B cell (primary cell): ENCODE measurements at regions not wholly inside any gene's neighbourhood (a gene's known extent, or its start where the extent isn't known, plus 50 kb on each side); places are given as distances from the start of the nearest gene placed in this dataset.

Source experiments
- ATAC-seq: fragments of 200-7000 bp; cut with Tn5 transposase; one replicate; pipeline ENCODE4 v1.10.0; 2021; ENCODE audit warnings: low read depth, mild to moderate bottlenecking, moderate number of reproducible peaks, moderate library complexity
- CTCF ChIA-PET: fragments of 350-600 bp; sonication (Branson Sonifier 250); formaldehyde crosslinking; loops from one replicate; lab custom pipeline; 2021; ENCODE audit warnings: antibody characterized with exemption, inconsistent platforms; lab: Charles Lee
- POLR2A ChIA-PET: fragments of 350-600 bp; sonication (Branson Sonifier 250); formaldehyde crosslinking; loops from one replicate; lab custom pipeline; 2021; ENCODE audit warnings: antibody characterized with exemption; lab: Charles Lee
- DNase-seq: peaks from one replicate; pipeline ENCODE4 v3.0.0; 2013
- H2AFZ ChIP-seq: 2 replicates; pipeline ENCODE4 v1.6.1; 2012; ENCODE audit warnings: mild to moderate bottlenecking, low read depth, low read length; ENCODE audit not compliant: insufficient read depth, poor library complexity, severe bottlenecking
- H3K27ac ChIP-seq, 2 donors: 1 replicate in 1 of 2; 2 replicates in 1 of 2; pipeline ENCODE4 v1.5.1; 2012 to 2013; ENCODE audit warnings: low read length in 2 of 2, mild to moderate bottlenecking in 2 of 2, moderate library complexity in 1 of 2
- H3K27me3 ChIP-seq, 4 experiments: fragments of 200-600 bp in 1 of 4; sonication (generic) in 1 of 4; replicated peaks in 1 of 4; 1 replicate in 2 of 4; 2 replicates in 2 of 4; pipeline versions ENCODE4 v1.6.1 to v1.7.0; 2013 to 2016; ENCODE audit warnings: low read length in 3 of 4, mild to moderate bottlenecking in 2 of 4, mixed read lengths in 1 of 4, moderate library complexity in 1 of 4; ENCODE audit not compliant: insufficient read depth in 4 of 4, control insufficient read depth in 3 of 4; ENCODE audit errors: control extremely low read depth in 1 of 4
- H3K36me3 ChIP-seq, 2 experiments: replicated peaks in 1 of 2; 1 replicate in 1 of 2; 2 replicates in 1 of 2; pipeline versions ENCODE4 v1.6.1 to v1.7.1; 2013; ENCODE audit warnings: low read length in 1 of 2; ENCODE audit not compliant: insufficient read depth in 2 of 2, control insufficient read depth in 1 of 2; ENCODE audit errors: control extremely low read depth in 1 of 2, extremely low read depth in 1 of 2
- H3K4me1 ChIP-seq, 2 donors: fragments of 200-600 bp in 1 of 2; sonication (generic) in 1 of 2; 1 replicate in 1 of 2; 2 replicates in 1 of 2; pipeline versions ENCODE4 v1.5.1 to v1.6.1; 2013 to 2017; ENCODE audit warnings: low read length in 2 of 2; ENCODE audit not compliant: control insufficient read depth in 2 of 2, insufficient read depth in 2 of 2
- H3K4me2 ChIP-seq: replicated peaks from 2 replicates; pipeline ENCODE3; 2012; ENCODE audit warnings: mild to moderate bottlenecking, low read depth, low read length; ENCODE audit not compliant: poor library complexity, severe bottlenecking
- H3K4me3 ChIP-seq, 5 experiments: fragments of 200-600 bp in 1 of 5; sonication (generic) in 1 of 5; 1 replicate in 3 of 5; 2 replicates in 2 of 5; pipeline versions ENCODE4 v1.5.1 to v1.7.0; 2011 to 2016; ENCODE audit warnings: low read length in 4 of 5, mild to moderate bottlenecking in 4 of 5, low read depth in 2 of 5, control low read depth in 1 of 5, moderate library complexity in 1 of 5; ENCODE audit not compliant: insufficient read depth in 1 of 5; ENCODE audit errors: control extremely low read depth in 1 of 5, extremely low read depth in 1 of 5
- H3K79me2 ChIP-seq: fragments of 200-600 bp; sonication (generic); one replicate; pipeline ENCODE4 v1.6.0; 2016; ENCODE audit warnings: low read length; ENCODE audit not compliant: control insufficient read depth, insufficient read depth
- H3K9ac ChIP-seq: fragments of 200-600 bp; sonication (generic); 2 replicates; pipeline ENCODE4 v1.6.1; 2017; ENCODE audit warnings: mild to moderate bottlenecking, low read length, moderate library complexity
- H3K9me3 ChIP-seq, 3 donors: one replicate each; pipeline versions ENCODE4 v1.6.1 to v1.7.1; 2013; ENCODE audit warnings: low read length in 2 of 3; ENCODE audit not compliant: control insufficient read depth in 2 of 3, insufficient read depth in 1 of 3; ENCODE audit errors: control extremely low read depth in 1 of 3
- H4K20me1 ChIP-seq: 2 replicates; pipeline ENCODE4 v1.6.0; 2012; ENCODE audit warnings: mild to moderate bottlenecking, low read length; ENCODE audit not compliant: insufficient read depth, control insufficient read depth, poor library complexity, severe bottlenecking
- H3K27ac Mint-ChIP-seq: one replicate; pipeline ENCODE4 v1.8.0; 2021; ENCODE audit warnings: mixed read lengths
- H3K27me3 Mint-ChIP-seq: one replicate; pipeline ENCODE4 v1.8.0; 2021; ENCODE audit warnings: mixed read lengths
- H3K4me1 Mint-ChIP-seq: one replicate; pipeline ENCODE4 v1.8.0; 2021; ENCODE audit warnings: mixed read lengths
- H3K4me3 Mint-ChIP-seq: one replicate; pipeline ENCODE4 v1.8.0; 2021; ENCODE audit warnings: mixed read lengths
- H3K9me3 Mint-ChIP-seq: one replicate; pipeline ENCODE4 v1.8.0; 2022; ENCODE audit warnings: mixed read lengths; ENCODE audit not compliant: insufficient read depth
- CTCF ChIP-seq: fragments of 200-600 bp; IDR thresholded peaks from one replicate; pipeline ENCODE4 v1.8.0; 2022; ENCODE audit warnings: antibody characterized with exemption, mild to moderate bottlenecking
- EZH2 ChIP-seq: IDR thresholded peaks from 2 replicates; pipeline ENCODE4 v1.6.1; 2012; ENCODE audit warnings: borderline replicate concordance, low read depth, mild to moderate bottlenecking, moderate library complexity, low read length; ENCODE audit not compliant: insufficient read depth, poor library complexity, severe bottlenecking
- WGBS: methylation state at CpG from one replicate; pipeline ENCODE4 v1.1.5; 2013; ENCODE audit warnings: missing lambda C conversion rate; ENCODE audit not compliant: insufficient coverage; 5-methylcytosine and 5-hydroxymethylcytosine counted together
- intact Hi-C: fragments of 100-400 bp; cut with micrococcal nuclease; formaldehyde crosslinking; loops from one replicate; pipeline ENCODE4 v1.10.0; 2022

GRCh38 chr19:30897034-30897433 is 452.2 kb downstream of the TSHZ3 start:
- Histone ChIP-seq H3K79me2 (no peaks in the 10 kb centered on the region), H4K20me1 (no peaks in the 10 kb centered on the region), H3K9me3 (peaks cover 0 to 14% (median 0%) of the 10 kb centered on the region in 3 donors), H3K4me3 (no peak overlapping the region), H3K27me3 (no peaks in the 10 kb centered on the region), H3K4me1 (no peaks in the 10 kb centered on the region), H3K9ac (no peak overlapping the region), H3K4me2 (no peak overlapping the region), H3K27ac (no peak overlapping the region), H2AFZ (no peak overlapping the region), H3K36me3 (no peaks in the 10 kb centered on the region)
- no peak for DNase-seq
- H3K4me3 Mint-ChIP-seq: no peak overlapping the region
- TF ChIP-seq CTCF (no peak), EZH2 (no peak)
- H3K27ac Mint-ChIP-seq: no peak overlapping the region
- ATAC-seq: no peak
- no peaks in the 10 kb centered on the region for H3K27me3 Mint-ChIP-seq
- H3K9me3 Mint-ChIP-seq: no peaks in the 10 kb centered on the region
- ChIA-PET CTCF (no interaction called here), POLR2A (no interaction called here)
- no peaks in the 10 kb centered on the region for H3K4me1 Mint-ChIP-seq
- WGBS: 83% methylated on average over 3 of the region's 3 CpGs
- intact Hi-C loops: no loop called here

GRCh38 chr19:30896554-30896953 is 452.7 kb downstream of the TSHZ3 start:
- Mint-ChIP-seq H3K27me3 (no peaks in the 10 kb centered on the region), H3K27ac (no peak overlapping the region), H3K9me3 (no peaks in the 10 kb centered on the region), H3K4me3 (no peak overlapping the region), H3K4me1 (no peaks in the 10 kb centered on the region)
- no peaks in the 10 kb centered on the region for H4K20me1 ChIP-seq
- no peaks in the 10 kb centered on the region for H3K36me3 ChIP-seq
- H3K27me3 ChIP-seq: no peaks in the 10 kb centered on the region
- H3K79me2 ChIP-seq: no peaks in the 10 kb centered on the region
- no peak overlapping the region for H3K4me3 ChIP-seq
- H3K9me3 ChIP-seq: peaks cover 0 to 14% (median 0%) of the 10 kb centered on the region in 3 donors
- TF ChIP-seq EZH2: no peak
- TF ChIP-seq CTCF: no peak
- CTCF ChIA-PET: no interaction called here
- intact Hi-C loops: no loop called here
- no peaks in the 10 kb centered on the region for H3K4me1 ChIP-seq
- H3K27ac ChIP-seq: no peak overlapping the region
- no peak overlapping the region for H3K9ac ChIP-seq
- ATAC-seq: no peak
- DNase-seq: no peak
- H2AFZ ChIP-seq: no peak overlapping the region
- 71% methylated on average over 1 of the region's 1 CpG for WGBS
- POLR2A ChIA-PET: no interaction called here
- no peak overlapping the region for H3K4me2 ChIP-seq
